GM19397 (cell line): ENCODE measurements at regions not wholly inside any gene's neighbourhood (a gene's known extent, or its start where the extent isn't known, plus 50 kb on each side); places are given as distances from the start of the nearest gene placed in this dataset.

ENCODE experiments used
- ATAC-seq: cut with Tn5 transposase; IDR thresholded peaks from one replicate; pipeline ENCODE4 v1.9.1; 2021; ENCODE audit warnings: mild to moderate bottlenecking, moderate library complexity; ENCODE audit not compliant: unreplicated experiment

DNA sequence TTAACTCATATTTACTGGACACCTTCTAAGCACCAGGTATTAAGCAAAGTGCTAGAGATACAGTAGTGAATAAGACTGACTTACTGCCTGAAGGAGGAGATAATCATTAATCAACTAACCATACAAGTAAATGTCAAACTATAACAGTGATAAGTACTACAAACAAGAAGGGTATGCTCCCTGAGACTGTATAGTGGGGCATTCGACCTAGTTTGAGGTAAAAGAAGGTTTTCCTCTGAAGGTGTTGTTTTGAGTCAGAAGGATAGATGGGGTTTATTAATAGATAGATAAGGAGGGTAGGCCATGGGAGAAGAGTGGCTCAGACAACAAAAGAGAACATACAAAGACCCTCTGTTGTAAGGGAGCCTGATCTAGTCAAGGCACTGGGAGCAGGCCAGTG is 105.4 kb downstream of the DDIT4L start:
- no peak for ATAC-seq

- no peak for ATAC-seq
These were observed 107.0 kb downstream of the DDIT4L start for GRCh38 chr4:100083289-100083688.

- no peak for ATAC-seq
These were observed 107.4 kb downstream of the DDIT4L start for GRCh38 chr4:100082852-100083251.

GRCh38 chr4:100081491-100081890 is 108.8 kb downstream of the DDIT4L start:
- no peak for ATAC-seq

DNA sequence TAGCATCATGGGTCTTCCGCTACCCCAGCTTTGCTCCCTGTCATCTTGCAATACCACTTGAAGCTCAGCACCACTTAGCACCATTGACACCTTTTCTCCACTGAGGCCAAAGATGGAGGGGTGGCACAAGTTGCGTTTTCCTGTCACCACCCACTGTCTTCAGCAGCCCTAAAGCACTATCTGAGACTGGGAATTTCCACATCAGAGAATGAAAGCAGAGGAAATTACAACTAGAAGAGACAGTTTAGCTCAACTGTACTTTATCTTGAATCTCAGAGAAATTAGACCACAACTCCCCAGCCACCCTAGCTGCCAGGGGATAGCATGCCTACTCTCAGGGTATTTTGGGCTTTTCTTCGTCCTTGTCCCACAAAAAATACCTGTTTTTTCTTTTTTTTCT is 111.0 kb downstream of the DDIT4L start:
- ATAC-seq, result no peak

GRCh38 chr4:100076753-100077152 is 113.5 kb downstream of the DDIT4L start:
- no peak for ATAC-seq

GRCh38 chr4:100075486-100076270 is 114.6 kb downstream of the DDIT4L start:
- ATAC-seq, result no peak

DNA sequence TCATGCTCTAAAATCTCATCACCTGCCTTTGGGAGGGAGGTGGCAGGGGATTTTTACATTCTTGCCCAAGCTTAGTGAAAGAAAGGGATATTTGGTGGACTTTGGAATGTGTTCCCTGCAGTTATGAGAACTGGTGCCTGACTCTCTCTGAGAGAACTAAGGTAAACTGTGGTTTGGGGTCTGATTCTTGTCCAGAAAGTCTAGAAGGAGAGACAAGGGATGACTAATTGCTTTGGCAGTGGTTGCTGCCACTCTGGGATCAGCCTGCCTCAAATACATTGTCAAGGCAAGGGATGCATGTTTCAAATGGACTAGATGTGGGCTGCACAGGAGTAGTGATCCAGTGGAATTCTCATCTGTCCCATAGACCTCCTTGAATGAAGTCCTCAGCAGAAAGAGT is 115.2 kb downstream of the DDIT4L start:
- ATAC-seq, result no peak

DNA sequence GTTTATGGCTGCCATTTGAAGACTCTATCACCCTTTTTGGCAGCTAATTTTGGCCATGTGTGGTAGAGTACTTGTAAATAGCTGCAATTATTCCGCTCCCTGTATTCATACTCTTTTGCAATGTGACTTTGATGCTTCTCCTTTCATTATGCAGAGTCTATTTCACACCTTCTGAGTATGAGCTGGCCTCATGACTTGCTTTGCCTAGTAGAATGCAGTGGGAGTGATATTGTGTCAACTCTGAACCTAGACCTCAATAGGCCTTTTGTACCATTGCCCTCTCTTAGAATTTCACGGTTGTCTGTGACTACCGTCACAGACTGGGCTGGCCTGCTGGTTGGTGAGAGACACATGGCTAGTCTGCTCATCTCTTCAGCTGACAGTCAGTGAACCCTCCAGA is 118.8 kb downstream of the DDIT4L start:
- no peak for ATAC-seq

DNA sequence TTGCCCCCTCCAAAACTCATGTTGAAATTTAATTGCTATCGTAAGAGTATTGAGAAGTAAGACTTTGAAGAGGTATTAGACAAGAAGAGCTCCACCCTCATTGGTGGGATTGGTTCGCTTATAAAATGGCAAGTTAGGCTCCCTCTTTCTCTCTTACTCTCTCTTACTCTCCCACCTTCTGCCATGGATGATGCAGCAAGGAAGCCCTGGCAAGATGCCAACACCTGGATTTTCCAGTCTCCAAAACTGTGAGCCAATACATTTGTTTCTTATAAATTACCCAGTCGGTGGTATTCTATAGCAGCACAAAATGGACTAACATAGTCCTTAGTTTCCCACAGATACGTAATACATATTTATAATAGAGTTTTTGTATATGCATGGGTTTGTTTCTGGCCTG is 119.4 kb downstream of the DDIT4L start:
- no peak for ATAC-seq

GRCh38 chr4:100069207-100069606 is 119.1 kb upstream of the H2AZ1 start:
- ATAC-seq, result no peak

GRCh38 chr4:100067255-100067654 is 117.2 kb upstream of the H2AZ1 start:
- ATAC-seq, result no peak

DNA sequence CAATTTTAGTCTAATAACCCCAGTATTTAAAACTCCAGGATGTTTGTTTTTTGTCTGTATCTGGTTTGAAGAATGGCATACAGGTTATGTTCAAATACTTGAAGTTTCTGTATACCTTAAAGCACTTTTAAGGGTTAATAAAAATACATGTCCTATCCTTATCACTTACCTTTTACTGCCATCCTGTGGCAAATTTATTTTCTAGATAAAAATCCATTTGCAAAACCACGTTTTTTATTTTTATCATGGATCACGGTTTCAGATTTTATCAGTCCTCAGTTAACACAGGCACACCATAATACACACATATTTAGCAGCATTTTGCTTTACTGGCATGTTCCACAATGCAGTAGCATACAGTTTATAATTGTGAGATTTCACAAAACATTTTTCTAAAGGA is 113.3 kb upstream of the H2AZ1 start:
- no peak for ATAC-seq

GRCh38 chr4:100062921-100063320 is 112.8 kb upstream of the H2AZ1 start:
- ATAC-seq, result no peak

DNA sequence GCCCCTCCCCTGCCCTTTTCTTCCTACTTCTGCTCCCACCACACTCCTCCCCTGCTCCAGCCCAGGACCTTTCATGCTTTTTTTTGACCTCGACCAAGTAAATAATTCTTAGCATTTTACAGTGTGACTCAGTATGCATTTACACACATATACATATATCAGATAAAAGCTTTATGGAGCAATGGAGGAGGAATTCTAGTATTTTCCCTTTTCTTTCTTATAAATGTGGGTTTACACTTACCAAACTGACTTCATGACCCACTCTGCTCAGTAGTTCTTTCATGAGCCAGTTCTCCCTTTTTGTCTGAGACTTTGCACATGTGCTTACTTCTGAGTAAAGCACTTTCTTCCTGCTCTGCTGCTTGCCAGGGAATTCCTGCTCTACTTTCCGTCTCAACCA is 111.8 kb upstream of the H2AZ1 start:
- ATAC-seq, result no peak

- peak; percentile 54 for ATAC-seq
These were observed 110.8 kb upstream of the H2AZ1 start for GRCh38 chr4:100060765-100061416.

DNA sequence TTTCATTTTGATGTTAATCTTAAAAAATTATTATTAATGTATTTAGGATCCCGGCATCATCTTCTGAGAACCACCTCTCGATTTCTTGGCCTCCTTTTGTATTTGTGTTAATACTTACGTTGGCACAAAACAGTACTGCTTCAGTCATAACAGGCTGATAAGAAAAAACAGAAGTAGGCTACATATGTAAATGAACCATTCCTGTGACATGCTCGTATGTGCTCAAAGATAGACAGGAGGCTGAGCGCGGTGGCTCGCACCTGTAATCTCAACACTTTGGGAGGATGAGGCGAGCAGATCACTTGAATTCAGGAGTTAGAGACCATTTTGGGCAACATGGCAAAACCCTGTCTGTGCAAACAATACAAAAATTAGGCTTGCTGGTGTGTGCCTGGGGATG is 109.4 kb upstream of the H2AZ1 start:
- no peak for ATAC-seq

DNA sequence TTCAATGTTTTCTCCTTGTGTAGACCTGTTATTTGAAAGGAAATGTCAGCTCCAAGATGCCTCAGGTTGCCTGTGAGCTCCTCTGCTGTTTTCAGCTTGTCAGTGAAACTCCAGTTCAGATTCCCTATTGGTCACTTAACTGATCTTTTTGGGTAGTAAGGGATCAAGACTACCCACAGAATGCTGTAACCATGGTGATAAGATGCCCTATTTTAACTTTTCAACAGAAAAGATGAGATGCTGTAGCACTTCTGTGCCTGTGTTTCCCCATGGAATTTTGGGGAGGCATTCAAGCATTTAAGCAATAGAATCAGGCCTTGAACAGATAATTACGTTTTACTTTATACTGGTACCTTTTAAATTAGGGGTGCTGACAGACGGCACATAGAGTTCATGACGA is 106.6 kb upstream of the H2AZ1 start:
- no peak for ATAC-seq

- no peak for ATAC-seq
These were observed 104.0 kb upstream of the H2AZ1 start for GRCh38 chr4:100054071-100054470.

DNA sequence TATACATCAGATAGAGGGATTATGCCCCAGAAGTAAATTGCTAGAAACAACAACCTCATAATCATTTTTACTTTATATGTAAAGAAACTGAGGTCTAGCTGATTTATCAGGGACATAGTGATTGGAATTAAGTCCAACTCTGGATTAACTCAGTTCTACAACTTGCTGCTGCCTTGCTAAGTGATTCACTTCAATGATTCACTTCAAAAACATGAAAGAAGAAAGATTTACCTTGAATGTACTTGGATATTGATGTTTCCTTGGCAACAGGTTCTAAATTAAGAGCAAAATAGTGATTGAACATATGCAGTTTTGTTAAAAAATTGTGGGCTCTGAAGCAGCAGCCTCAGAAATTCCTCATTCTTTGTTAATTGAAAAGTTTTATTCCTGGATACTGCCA is 99.8 kb upstream of the H2AZ1 start:
- ATAC-seq, result no peak

GRCh38 chr4:100042711-100043110 is 92.6 kb upstream of the H2AZ1 start:
- no peak for ATAC-seq

DNA sequence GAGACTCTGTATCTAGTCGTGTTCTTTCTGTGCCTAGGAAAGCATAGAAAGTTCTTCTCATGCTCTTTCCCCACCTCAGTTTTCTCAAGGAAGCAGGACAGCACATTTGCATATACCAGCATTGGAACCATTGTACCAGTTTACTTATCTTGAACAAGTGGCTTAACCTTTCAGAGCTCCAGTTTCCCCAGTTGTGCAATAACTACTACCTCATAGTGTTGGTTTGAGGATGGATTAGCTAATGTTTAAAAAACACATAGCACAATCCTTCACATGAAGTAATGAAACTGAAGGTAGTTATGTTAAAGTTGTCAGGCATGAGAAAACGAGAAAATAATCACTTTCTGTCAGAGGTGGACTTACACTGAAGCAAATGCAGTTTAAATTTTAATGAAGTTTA is 92.2 kb upstream of the H2AZ1 start:
- no peak for ATAC-seq

DNA sequence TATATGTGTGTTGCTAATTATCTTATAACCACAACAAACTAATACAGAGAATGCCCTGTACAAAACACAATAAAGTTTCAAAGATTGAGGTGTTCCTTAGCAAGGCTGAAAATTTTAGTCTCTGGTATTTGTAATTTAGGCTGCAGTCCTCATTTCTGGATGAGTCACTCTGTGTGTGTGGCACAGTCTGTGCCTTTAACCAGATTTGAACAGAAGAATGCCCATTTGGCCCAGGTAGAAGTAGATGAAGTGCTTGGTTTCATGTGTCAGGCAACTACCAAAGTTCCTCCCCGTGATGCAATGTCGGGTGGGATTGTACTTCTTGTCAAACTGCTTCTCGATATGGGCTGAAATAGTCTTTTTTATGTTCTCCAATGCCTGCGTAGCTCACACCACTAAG is 91.6 kb upstream of the H2AZ1 start:
- ATAC-seq, result no peak
